Lower leg skin (tissue), 4 donors: ENCODE measurements at regions not wholly inside any gene's neighbourhood (a gene's known extent, or its start where the extent isn't known, plus 50 kb on each side); places are given as distances from the start of the nearest gene placed in this dataset.

ENCODE experiments used
- DNase-seq, 2 donors: peaks; one replicate each; pipeline ENCODE4 v3.0.0-alpha.2; 2019; ENCODE audit warnings: low spot score in 2 of 2
- H3K4me3 ChIP-seq: fragments of 200-600 bp; sonication (generic); 2 replicates; pipeline ENCODE4 v1.5.1; 2017; ENCODE audit warnings: mild to moderate bottlenecking, low read depth; ENCODE audit not compliant: poor library complexity, severe bottlenecking
- CTCF ChIP-seq, 3 donors: fragments of 450-650 bp; IDR thresholded peaks; one replicate each; pipeline ENCODE4 v1.5.1; 2016; ENCODE audit warnings: antibody characterized with exemption in 3 of 3, mild to moderate bottlenecking in 3 of 3, moderate library complexity in 2 of 3
- POLR2A ChIP-seq, 2 donors: fragments of 450-650 bp; IDR thresholded peaks; one replicate each; pipeline ENCODE4 v1.6.1; 2016 to 2017; ENCODE audit warnings: antibody characterized with exemption in 2 of 2, mild to moderate bottlenecking in 1 of 2, moderate library complexity in 1 of 2
- WGBS, 2 donors: methylation state at CpG; one replicate each; pipeline ENCODE4 v1.1.5; 2018; 5-methylcytosine and 5-hydroxymethylcytosine counted together
- intact Hi-C: fragments of 100-400 bp; cut with DNase I; formaldehyde crosslinking; loops from one replicate; pipeline ENCODE4 v1.15.0; 2023; ENCODE audit warnings: low total_unique reads

GRCh38 chr3:82030916-82031315 lies 269.5 kb upstream of the GBE1 start:
- intact Hi-C loops: no loop called here
- 49 to 65% methylated on average over 5 of the region's 5 CpGs for WGBS, 2 donors
- no peak overlapping the region for H3K4me3 ChIP-seq
- TF ChIP-seq POLR2A (IDR thresholded peaks at IDR 0.05) (no peak), CTCF (IDR thresholded peaks at IDR 0.05) (no peak)
- no peak for DNase-seq

GRCh38 chr3:82022836-82023235 lies 261.4 kb upstream of the GBE1 start:
- intact Hi-C loops: no loop called here
- WGBS, 2 donors: 53 to 54% methylated on average over 3 of the region's 3 CpGs
- DNase-seq: no peak
- no peak overlapping the region for H3K4me3 ChIP-seq
- no peak for TF ChIP-seq POLR2A (IDR thresholded peaks at IDR 0.05)
- TF ChIP-seq CTCF (IDR thresholded peaks at IDR 0.05): no peak

- intact Hi-C loops: no loop called here
These were observed 258.8 kb upstream of the GBE1 start for GRCh38 chr3:82020282-82020681.

GRCh38 chr3:82015241-82015640 lies 253.8 kb upstream of the GBE1 start:
- no peak overlapping the region for H3K4me3 ChIP-seq
- intact Hi-C loops: no loop called here
- WGBS, 2 donors: 73 to 86% methylated on average over 1 of the region's 1 CpG
- TF ChIP-seq POLR2A (IDR thresholded peaks at IDR 0.05): no peak
- DNase-seq: no peak

More at GRCh38 chr3:82020282-82020681, 258.8 kb upstream of the GBE1 start:
- TF ChIP-seq POLR2A (IDR thresholded peaks at IDR 0.05) (no peak), CTCF (IDR thresholded peaks at IDR 0.05) (no peak)
- no peak overlapping the region for H3K4me3 ChIP-seq
- no peak for DNase-seq
- 84 to 86% methylated on average over 3 of the region's 3 CpGs for WGBS, 2 donors

- no peak for DNase-seq
- intact Hi-C loops: no loop called here
- H3K4me3 ChIP-seq: no peak overlapping the region
- TF ChIP-seq CTCF (IDR thresholded peaks at IDR 0.05): no peak
- no peak for TF ChIP-seq POLR2A (IDR thresholded peaks at IDR 0.05)
These were observed 251.3 kb upstream of the GBE1 start for GRCh38 chr3:82012775-82013174.

GRCh38 chr3:82011336-82011735 lies 249.9 kb upstream of the GBE1 start:
- TF ChIP-seq CTCF (IDR thresholded peaks at IDR 0.05) (no peak), POLR2A (IDR thresholded peaks at IDR 0.05) (no peak)
- 85 to 87% methylated on average over 2 of the region's 2 CpGs for WGBS, 2 donors
- no peak for DNase-seq
- H3K4me3 ChIP-seq: no peak overlapping the region
- intact Hi-C loops: no loop called here
